ENCODE measurements at regions not wholly inside any gene's neighbourhood (a gene's known extent, or its start where the extent isn't known, plus 50 kb on each side); places are given as distances from the start of the nearest gene placed in this dataset.

GRCh38 chr13:78085434-78086225, 167.0 kb upstream of the EDNRB start:
- TF ChIP-seq CTCF (IDR thresholded peaks at IDR 0.05 in 8 of 11, conservative IDR thresholded peaks at IDR 0.05 in 3 of 11) (no peak), POLR2A (IDR thresholded peaks at IDR 0.05) (no peak), POLR2AphosphoS5 (IDR thresholded peaks at IDR 0.05) (no peak)
